Tibial nerve (tissue), 3 donors: ENCODE measurements at regions not wholly inside any gene's neighbourhood (a gene's known extent, or its start where the extent isn't known, plus 50 kb on each side); places are given as distances from the start of the nearest gene placed in this dataset.

ENCODE experiments used
- CTCF ChIP-seq, 5 experiments: fragments of 200-600 bp in 3 of 5; fragments of 450-650 bp in 2 of 5; sonication (generic) in 3 of 5; IDR thresholded peaks; one replicate each; pipeline ENCODE4 v1.5.1; 2016 to 2019; ENCODE audit warnings: antibody characterized with exemption in 5 of 5, mild to moderate bottlenecking in 3 of 5, moderate library complexity in 2 of 5
- POLR2A ChIP-seq, 2 donors: fragments of 450-650 bp; IDR thresholded peaks; one replicate each; pipeline ENCODE4 v1.6.1; 2017; ENCODE audit warnings: antibody characterized with exemption in 2 of 2, mild to moderate bottlenecking in 2 of 2, moderate library complexity in 2 of 2

GRCh38 chr9:86531971-86532640, 177.9 kb upstream of the TUT7 start:
- TF ChIP-seq POLR2A (IDR thresholded peaks at IDR 0.05) (no peak), CTCF (IDR thresholded peaks at IDR 0.05) (no peak)
